Activated T-helper 2 cell treated with anti-CD3 and anti-CD28 coated beads, Interferon-gamma antibody, Interleukin-2, Interleukin-4, amounts not matched to agents 10 μg/mL and 5 μg/mL and 100 μg/mL, durations not matched to agents 14 hours and 24 hours and 36 hours (primary cell): ENCODE measurements at regions not wholly inside any gene's neighbourhood (a gene's known extent, or its start where the extent isn't known, plus 50 kb on each side); places are given as distances from the start of the nearest gene placed in this dataset.
"Not testable (repeated sequence)": the region's sequence is repeated elsewhere in the genome, so short reads cannot be mapped to it uniquely, and the experiment has no call there.

Experiments
- DNase-seq: peaks from one replicate; pipeline ENCODE4 v3.0.0; 2021; ENCODE audit warnings: low spot score
- H3K27ac Mint-ChIP-seq: one replicate; pipeline ENCODE4 v1.8.0; 2021; ENCODE audit warnings: mixed read lengths
- H3K27me3 Mint-ChIP-seq: one replicate; pipeline ENCODE4 v1.8.0; 2021; ENCODE audit warnings: low read depth, mixed read lengths
- H3K36me3 Mint-ChIP-seq: one replicate; pipeline ENCODE4 v1.8.0; 2021; ENCODE audit warnings: low read depth, mixed read lengths
- H3K4me1 Mint-ChIP-seq: one replicate; pipeline ENCODE4 v1.8.0; 2021; ENCODE audit warnings: low read depth, mixed read lengths
- H3K4me3 Mint-ChIP-seq: one replicate; pipeline ENCODE4 v1.8.0; 2021; ENCODE audit warnings: low read depth, mild to moderate bottlenecking, moderate library complexity, mixed read lengths
- H3K9me3 Mint-ChIP-seq: one replicate; pipeline ENCODE4 v1.8.0; 2021; ENCODE audit warnings: mixed read lengths
- intact Hi-C: fragments of 100-400 bp; cut with micrococcal nuclease; formaldehyde crosslinking; loops from one replicate; pipeline ENCODE4 v1.15.1; 2023

DNA sequence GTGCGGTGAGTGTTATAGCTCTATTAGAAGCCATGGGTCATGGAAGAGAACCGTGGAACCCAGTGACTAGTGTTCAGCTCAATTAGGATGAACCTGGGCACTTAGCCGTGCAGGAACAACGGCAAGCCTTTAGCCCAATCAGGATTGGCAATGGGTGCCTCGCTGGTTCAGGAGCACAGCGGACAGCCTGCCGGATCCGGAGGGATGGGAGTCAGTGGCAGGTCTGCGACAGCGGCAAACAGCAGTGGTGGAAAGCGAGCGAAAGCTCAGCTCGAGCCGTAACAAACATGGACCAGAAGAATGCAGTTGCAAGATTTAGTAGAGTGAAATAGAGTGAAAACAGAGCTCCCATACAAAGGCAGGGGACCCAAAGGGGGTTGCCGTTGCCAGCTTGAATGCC is 349.3 kb upstream of the TMPRSS15 start:
- DNase-seq, H3K4me3 Mint-ChIP-seq, intact Hi-C loops, H3K4me1 Mint-ChIP-seq, H3K36me3 Mint-ChIP-seq, H3K27ac Mint-ChIP-seq, H3K27me3 Mint-ChIP-seq: not testable (repeated sequence)
- peaks cover 37% of the 10 kb centered on the region for H3K9me3 Mint-ChIP-seq

DNA sequence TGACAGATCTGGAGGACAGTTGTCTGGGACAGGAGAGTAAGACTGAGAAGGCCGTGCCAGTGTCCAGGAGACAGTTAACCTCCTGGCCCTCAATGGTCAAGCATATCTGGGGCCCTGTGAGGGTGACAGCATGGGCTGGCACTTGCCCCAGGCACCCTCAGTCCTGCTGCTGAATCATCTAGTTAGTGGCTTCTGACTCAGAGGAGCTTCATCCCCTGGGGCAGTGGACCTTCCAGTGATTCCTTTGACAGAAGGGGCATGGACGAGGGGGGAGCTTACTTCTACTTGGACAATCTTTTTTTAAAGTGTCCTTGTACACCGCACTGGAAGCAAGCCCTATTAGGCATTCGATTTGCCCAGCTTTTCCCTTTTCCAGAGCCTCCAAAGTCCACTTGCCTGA is 352.7 kb upstream of the TMPRSS15 start:
- H3K27me3 Mint-ChIP-seq, DNase-seq, intact Hi-C loops, H3K36me3 Mint-ChIP-seq, H3K27ac Mint-ChIP-seq, H3K4me1 Mint-ChIP-seq, H3K4me3 Mint-ChIP-seq: not testable (repeated sequence)
- peaks cover 39% of the 10 kb centered on the region for H3K9me3 Mint-ChIP-seq

DNA sequence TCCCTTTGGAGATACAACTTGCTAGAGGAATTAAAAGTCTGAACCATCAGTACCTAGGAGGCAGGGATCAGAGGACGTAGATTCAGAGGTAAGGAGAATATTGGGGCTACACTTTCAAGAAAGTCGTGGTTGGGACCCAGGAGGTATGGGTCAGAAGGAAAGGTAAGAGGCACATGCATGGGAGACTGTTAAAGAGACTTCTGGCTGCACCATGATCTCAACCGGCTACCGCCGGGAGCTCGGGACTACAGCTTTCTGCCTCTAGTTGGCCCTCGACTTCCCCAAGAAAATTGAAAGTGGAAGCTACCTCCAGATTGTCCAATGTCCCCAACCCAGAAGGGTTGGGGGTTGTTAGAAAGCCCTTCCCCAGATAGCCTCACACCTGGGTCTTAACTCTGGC is 355.7 kb upstream of the TMPRSS15 start:
- intact Hi-C loops = no loop called here
- Mint-ChIP-seq H3K27ac (no peak overlapping the region), H3K27me3 (no peaks in the 10 kb centered on the region), H3K4me1 (no peaks in the 10 kb centered on the region), H3K36me3 (no peaks in the 10 kb centered on the region), H3K4me3 (no peak overlapping the region), H3K9me3 (peaks cover 42% of the 10 kb centered on the region)
- no peak for DNase-seq

DNA sequence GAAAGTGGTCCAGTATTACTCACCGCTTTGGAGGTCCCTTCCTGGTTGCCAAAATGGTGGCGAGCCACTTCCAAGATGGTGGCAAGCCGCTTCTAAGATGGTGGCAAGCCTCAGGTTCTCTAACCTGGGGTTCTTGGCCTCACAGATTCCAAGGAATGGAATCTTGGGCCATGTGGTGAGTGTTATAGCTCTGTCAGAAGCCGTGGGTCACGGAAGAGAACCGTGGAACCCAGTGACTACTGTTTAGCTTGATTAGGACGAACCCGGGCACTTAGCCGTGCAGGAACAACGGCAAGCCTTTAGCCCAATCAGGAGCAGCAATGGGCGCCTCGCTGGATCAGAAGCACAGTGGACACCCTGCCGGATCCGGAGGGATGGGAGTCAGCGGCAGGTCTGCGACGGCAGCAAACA is 356.2 kb upstream of the TMPRSS15 start:
- Mint-ChIP-seq H3K27ac (no peak overlapping the region), H3K4me1 (no peaks in the 10 kb centered on the region), H3K9me3 (peaks cover 42% of the 10 kb centered on the region), H3K36me3 (no peaks in the 10 kb centered on the region), H3K27me3 (no peaks in the 10 kb centered on the region), H3K4me3 (no peak overlapping the region)
- no peak for DNase-seq
- intact Hi-C loops = no loop called here

DNA sequence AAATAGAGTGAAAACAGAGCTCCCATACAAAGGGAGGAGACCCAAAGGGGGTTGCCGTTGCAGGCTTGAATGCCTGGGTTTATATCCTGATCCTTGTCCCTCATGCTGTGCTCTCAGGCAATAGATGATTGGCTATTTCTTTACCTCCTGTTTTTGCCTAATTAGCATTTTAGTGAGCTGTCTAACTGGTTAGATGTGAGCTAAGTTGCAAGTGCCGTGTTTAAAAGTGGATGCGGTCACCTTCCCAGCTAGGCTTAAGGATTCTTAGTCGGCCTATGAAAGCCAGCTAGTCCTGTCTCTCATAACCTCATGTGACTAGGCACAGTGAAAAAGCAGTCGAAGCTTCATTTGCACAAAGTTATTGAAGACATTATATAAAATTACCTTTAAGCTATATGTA is 356.7 kb upstream of the TMPRSS15 start:
- Mint-ChIP-seq H3K9me3 (peaks cover 42% of the 10 kb centered on the region), H3K36me3 (no peaks in the 10 kb centered on the region), H3K4me1 (no peaks in the 10 kb centered on the region), H3K27ac (no peak overlapping the region), H3K27me3 (no peaks in the 10 kb centered on the region), H3K4me3 (no peak overlapping the region)
- no peak for DNase-seq
- intact Hi-C loops = no loop called here

DNA sequence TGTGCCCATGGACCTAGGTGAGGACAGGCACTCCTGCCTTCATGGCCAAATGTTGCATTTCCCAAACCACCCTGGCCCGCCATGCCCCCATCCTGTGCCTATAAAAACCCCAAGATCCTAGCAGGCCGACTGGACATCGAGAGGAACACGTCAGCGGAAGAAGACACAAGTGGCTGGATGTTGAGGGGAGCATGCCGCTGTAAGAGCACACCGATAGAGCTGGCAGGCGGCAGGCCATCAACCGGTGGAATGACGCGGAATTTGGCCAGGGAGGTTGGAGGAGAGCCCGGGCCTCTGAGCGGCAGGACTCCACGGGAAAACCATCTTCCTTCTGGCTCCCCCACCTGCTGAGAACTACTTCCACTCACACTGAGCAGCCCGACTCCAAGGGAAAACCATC is 361.1 kb upstream of the TMPRSS15 start:
- Mint-ChIP-seq H3K27me3 (no peaks in the 10 kb centered on the region), H3K27ac (no peak overlapping the region), H3K4me3 (no peak overlapping the region), H3K9me3 (peaks cover 36% of the 10 kb centered on the region), H3K36me3 (no peaks in the 10 kb centered on the region), H3K4me1 (no peaks in the 10 kb centered on the region)
- intact Hi-C loops = no loop called here
- no peak for DNase-seq

DNA sequence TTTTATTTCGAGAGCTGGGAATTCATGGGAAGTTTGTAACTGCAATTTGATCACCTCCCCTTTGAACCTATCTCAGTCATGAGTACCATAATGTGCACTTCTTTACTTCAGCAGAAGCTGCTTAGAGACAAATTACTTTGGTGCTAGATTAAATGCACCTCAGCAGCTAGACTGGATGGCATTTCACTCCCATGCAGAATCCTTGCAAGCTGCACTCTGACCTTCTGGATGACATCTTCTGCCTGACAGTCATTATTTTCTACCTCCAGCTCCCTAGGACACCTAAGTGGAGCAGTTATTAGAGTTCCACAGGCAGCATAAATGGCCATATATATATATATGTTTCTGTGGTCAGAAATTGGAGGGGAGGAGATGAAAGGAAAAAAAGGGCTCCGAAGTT is 366.0 kb upstream of the TMPRSS15 start:
- no peaks in the 10 kb centered on the region for H3K36me3 Mint-ChIP-seq
- intact Hi-C loops = no loop called here
- H3K27ac Mint-ChIP-seq = no peak overlapping the region
- peaks cover 32% of the 10 kb centered on the region for H3K9me3 Mint-ChIP-seq
- no peaks in the 10 kb centered on the region for H3K4me1 Mint-ChIP-seq
- H3K27me3 Mint-ChIP-seq = no peaks in the 10 kb centered on the region
- DNase-seq = no peak
- no peak overlapping the region for H3K4me3 Mint-ChIP-seq

DNA sequence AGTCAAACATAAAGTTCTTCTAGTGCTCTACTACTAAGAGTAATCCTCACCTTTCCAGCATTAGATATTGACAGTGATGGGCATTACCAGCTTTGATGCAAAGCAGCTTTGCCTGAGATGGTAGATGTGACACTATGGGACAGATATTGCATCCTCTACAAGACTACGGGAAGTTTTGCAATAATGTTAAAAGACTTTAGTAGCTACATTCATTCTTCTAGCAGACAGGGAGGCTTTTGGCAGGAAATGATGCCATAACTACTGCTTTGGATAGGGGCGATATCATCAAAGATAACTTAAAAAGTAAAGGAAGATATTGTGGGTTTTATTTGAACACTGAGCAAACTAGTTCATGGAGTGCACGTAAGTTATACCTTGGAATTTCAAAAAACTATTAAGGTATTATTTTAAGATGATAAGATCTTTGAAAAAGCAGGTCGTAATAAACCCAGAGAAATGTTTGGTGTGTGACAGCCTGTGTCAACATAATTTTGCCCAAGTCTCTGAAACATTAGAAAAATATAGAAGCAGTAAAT is 368.3 kb upstream of the TMPRSS15 start:
- no peak overlapping the region for H3K27ac Mint-ChIP-seq
- no peaks in the 10 kb centered on the region for H3K4me1 Mint-ChIP-seq
- no peak for DNase-seq
- intact Hi-C loops = no loop called here
- no peaks in the 10 kb centered on the region for H3K27me3 Mint-ChIP-seq
- no peak overlapping the region for H3K4me3 Mint-ChIP-seq
- peaks cover 26% of the 10 kb centered on the region for H3K9me3 Mint-ChIP-seq
- no peaks in the 10 kb centered on the region for H3K36me3 Mint-ChIP-seq

DNA sequence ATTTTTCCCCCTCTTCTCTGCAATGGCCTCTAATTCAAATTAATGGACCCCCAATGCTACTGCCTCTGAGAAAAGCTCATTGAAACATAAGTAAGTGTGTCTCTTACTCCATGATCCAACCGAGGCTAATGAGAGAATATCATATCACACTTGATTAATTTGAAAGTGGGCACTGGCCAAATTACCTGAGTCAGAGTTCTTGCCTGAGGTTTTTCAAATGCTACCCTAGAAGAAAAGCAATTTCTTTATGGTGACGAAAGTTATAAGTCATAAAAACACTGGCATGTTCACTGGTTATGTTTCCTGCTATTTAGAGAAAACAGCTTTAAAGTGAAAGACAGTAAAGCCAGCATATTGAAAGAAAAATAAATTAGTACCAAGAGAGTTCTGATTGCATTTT is 368.8 kb upstream of the TMPRSS15 start:
- no peak for DNase-seq
- Mint-ChIP-seq H3K27ac (no peak overlapping the region), H3K4me3 (no peak overlapping the region), H3K27me3 (no peaks in the 10 kb centered on the region), H3K9me3 (peaks cover 26% of the 10 kb centered on the region), H3K36me3 (no peaks in the 10 kb centered on the region), H3K4me1 (no peaks in the 10 kb centered on the region)
- intact Hi-C loops = no loop called here

DNA sequence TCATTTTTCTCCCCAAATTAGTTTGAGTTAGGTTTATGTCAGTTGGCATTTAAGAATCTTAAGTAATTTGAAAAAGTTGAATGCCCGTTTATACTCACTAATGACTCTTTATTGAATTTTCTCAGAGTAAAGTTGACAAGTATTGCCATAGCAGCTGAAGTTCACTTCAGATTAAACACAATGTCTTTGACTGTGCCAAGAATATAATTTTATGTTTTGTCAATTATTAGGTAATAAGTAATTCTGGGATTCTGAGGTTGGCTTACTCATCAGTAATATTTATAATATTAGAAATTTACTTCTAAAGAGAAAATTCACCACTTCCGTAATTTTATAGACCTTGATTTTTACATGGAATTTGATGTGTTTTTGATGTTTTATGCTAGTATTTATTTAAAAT is 369.3 kb upstream of the TMPRSS15 start:
- no peaks in the 10 kb centered on the region for H3K27me3 Mint-ChIP-seq
- DNase-seq = no peak
- no peak overlapping the region for H3K27ac Mint-ChIP-seq
- no peaks in the 10 kb centered on the region for H3K36me3 Mint-ChIP-seq
- no peak overlapping the region for H3K4me3 Mint-ChIP-seq
- intact Hi-C loops = no loop called here
- no peaks in the 10 kb centered on the region for H3K4me1 Mint-ChIP-seq
- peaks cover 26% of the 10 kb centered on the region for H3K9me3 Mint-ChIP-seq

DNA sequence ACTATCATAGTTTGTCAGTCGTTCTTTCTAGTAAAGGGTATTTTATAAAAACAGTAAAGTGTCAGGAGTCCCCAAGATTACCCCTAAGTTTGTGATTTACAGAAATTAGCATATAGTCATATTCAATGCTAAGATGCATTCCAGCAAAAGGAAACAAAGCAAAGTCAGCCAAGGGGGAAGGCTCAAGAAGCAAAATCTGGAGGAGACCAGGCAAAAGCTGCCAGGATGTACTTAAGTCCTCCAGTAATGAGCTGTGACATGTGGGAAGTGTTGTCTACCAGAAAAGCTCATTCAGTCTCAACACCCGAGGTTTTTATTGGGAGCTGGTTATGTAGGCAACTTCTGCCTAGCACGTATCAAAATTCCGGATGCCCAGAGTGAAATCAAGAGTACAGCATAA is 373.4 kb upstream of the TMPRSS15 start:
- Mint-ChIP-seq H3K4me3 (no peak overlapping the region), H3K27me3 (no peaks in the 10 kb centered on the region), H3K4me1 (no peaks in the 10 kb centered on the region), H3K27ac (no peak overlapping the region), H3K9me3 (peaks cover 31% of the 10 kb centered on the region), H3K36me3 (no peaks in the 10 kb centered on the region)
- intact Hi-C loops = no loop called here
- DNase-seq = no peak

DNA sequence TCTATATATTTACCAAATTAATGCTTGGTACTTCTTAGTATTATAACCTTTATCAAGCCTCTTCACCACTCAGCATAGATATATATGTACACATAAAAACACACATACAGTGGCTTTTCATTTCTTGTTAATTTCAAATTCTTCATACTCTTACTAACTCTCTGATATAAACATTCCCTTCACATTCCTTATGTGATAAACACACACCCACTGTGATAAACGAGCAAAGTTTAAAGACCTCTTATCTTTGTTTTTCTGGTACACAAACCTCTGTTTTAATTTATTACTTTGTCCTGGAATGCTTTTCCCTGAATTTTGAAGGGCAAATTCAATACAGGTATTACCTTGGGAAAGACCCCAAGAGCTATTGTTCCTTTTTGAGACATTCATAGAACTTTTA is 379.1 kb upstream of the TMPRSS15 start:
- no peaks in the 10 kb centered on the region for H3K27me3 Mint-ChIP-seq
- H3K9me3 Mint-ChIP-seq = peaks cover 44% of the 10 kb centered on the region
- DNase-seq = no peak
- H3K27ac Mint-ChIP-seq = no peak overlapping the region
- H3K4me1 Mint-ChIP-seq = no peaks in the 10 kb centered on the region
- intact Hi-C loops = no loop called here
- no peaks in the 10 kb centered on the region for H3K36me3 Mint-ChIP-seq
- no peak overlapping the region for H3K4me3 Mint-ChIP-seq

DNA sequence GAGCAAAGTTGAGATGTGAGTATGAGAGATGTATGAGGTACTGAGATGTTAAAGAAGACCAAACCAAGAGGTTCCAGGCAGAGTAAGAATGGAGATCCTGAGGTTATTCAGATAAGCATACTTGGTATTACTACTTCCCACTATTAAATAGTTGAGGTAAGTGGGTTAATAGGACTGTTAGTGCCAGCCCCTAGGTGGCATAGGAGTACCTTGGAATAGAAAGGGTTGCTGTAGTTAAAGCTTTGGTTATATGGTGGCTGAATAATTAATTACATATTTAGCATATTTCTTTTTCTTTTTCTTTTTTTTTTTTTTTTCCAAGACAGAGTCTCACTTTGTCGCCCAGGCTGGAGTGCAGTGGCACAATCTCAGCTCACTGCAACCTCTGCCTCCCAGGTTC is 397.9 kb upstream of the TMPRSS15 start:
- DNase-seq = no peak
- H3K4me1 Mint-ChIP-seq = no peaks in the 10 kb centered on the region
- H3K27ac Mint-ChIP-seq = no peak overlapping the region
- no peaks in the 10 kb centered on the region for H3K27me3 Mint-ChIP-seq
- H3K4me3 Mint-ChIP-seq = no peak overlapping the region
- H3K9me3 Mint-ChIP-seq = peaks cover 80% of the 10 kb centered on the region
- intact Hi-C loops = no loop called here
- H3K36me3 Mint-ChIP-seq = no peaks in the 10 kb centered on the region

DNA sequence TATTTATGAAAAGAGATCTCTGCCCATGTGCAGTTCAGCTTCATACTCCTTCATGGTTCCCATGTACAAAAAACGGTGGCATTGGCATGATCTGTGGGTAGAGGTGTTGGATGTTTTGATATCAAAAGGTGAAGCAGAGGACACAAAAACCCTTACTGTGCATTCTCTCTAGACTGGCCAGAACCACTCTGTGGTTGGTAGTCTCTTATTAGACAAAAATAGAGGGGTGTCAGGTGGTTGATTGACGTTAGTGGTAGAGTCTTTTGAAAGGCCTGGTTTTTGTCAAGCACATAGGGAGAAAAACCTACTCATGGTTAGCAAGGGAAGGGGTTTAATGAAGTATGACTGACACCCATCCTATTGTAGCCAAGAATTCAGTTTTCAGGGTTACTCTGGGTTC is 400.0 kb upstream of the TMPRSS15 start:
- intact Hi-C loops = no loop called here
- Mint-ChIP-seq H3K4me1 (no peaks in the 10 kb centered on the region), H3K27ac (no peak overlapping the region), H3K27me3 (no peaks in the 10 kb centered on the region), H3K4me3 (no peak overlapping the region), H3K9me3 (peaks cover 80% of the 10 kb centered on the region), H3K36me3 (no peaks in the 10 kb centered on the region)
- DNase-seq = no peak
